PC-9 (cell line): ENCODE measurements at regions not wholly inside any gene's neighbourhood (a gene's known extent, or its start where the extent isn't known, plus 50 kb on each side); places are given as distances from the start of the nearest gene placed in this dataset.
"Not testable (repeated sequence)": the region's sequence is repeated elsewhere in the genome, so short reads cannot be mapped to it uniquely, and the experiment has no call there.

Experiments
- BruUV-seq: library from RNA; stranded (reverse); fragments of 400-500 nt; replicated peaks from 2 replicates; lab custom pipeline; 2021; lab: Mats Ljungman, UMichigan
- CTCF ChIA-PET: fragments of 300-600 bp; sonication (Branson Sonifier 250); formaldehyde crosslinking; loops from one replicate; lab custom pipeline; 2022; ENCODE audit warnings: antibody characterized with exemption; lab: Charles Lee
- POLR2A ChIA-PET: fragments of 300-600 bp; sonication (Branson Sonifier 250); formaldehyde crosslinking; loops from one replicate; lab custom pipeline; 2022; ENCODE audit warnings: antibody characterized with exemption; ENCODE audit not compliant: unreplicated experiment; lab: Charles Lee
- DNase-seq, 2 experiments: peaks; one replicate each; pipeline versions ENCODE4 v3.0.0 to v3.0.0-alpha.2; 2015 to 2022; ENCODE audit warnings: mixed read lengths in 1 of 2
- H2AFZ ChIP-seq: fragments of 200-600 bp; sonication (generic); 2 replicates; pipeline ENCODE4 v1.8.1; 2017; ENCODE audit warnings: antibody characterized with exemption
- H3F3A ChIP-seq: fragments of 200-600 bp; sonication (generic); 2 replicates; pipeline ENCODE4 v1.8.1; 2017; ENCODE audit warnings: antibody characterized with exemption, mild to moderate bottlenecking, low read depth; ENCODE audit not compliant: insufficient read depth
- H3K27ac ChIP-seq: fragments of 200-600 bp; sonication (generic); 2 replicates; pipeline ENCODE4 v1.6.1; 2016; ENCODE audit warnings: mixed run types
- H3K27me3 ChIP-seq: fragments of 200-600 bp; sonication (generic); 2 replicates; pipeline ENCODE4 v1.6.1; 2016; ENCODE audit warnings: low read depth, mixed run types; ENCODE audit not compliant: insufficient read depth
- H3K36me3 ChIP-seq: fragments of 200-600 bp; sonication (generic); 2 replicates; pipeline ENCODE4 v1.6.1; 2016; ENCODE audit warnings: low read depth, mixed run types
- H3K4me1 ChIP-seq: fragments of 200-600 bp; sonication (generic); replicated peaks from 2 replicates; pipeline ENCODE4 v1.6.1; 2016; ENCODE audit warnings: mixed run types; ENCODE audit not compliant: insufficient read depth
- H3K4me2 ChIP-seq: fragments of 200-600 bp; sonication (generic); 2 replicates; pipeline ENCODE4 v1.6.1; 2017; ENCODE audit warnings: mixed run types
- H3K4me3 ChIP-seq: fragments of 200-600 bp; sonication (generic); 2 replicates; pipeline ENCODE4 v1.6.1; 2016; ENCODE audit warnings: mixed run types
- H3K79me2 ChIP-seq: fragments of 200-600 bp; sonication (generic); 2 replicates; pipeline ENCODE4 v1.6.1; 2017; ENCODE audit warnings: low read depth, mixed run types
- H3K9me2 ChIP-seq: fragments of 200-600 bp; sonication (generic); 2 replicates; pipeline ENCODE4 v1.8.1; 2017; ENCODE audit warnings: mild to moderate bottlenecking; ENCODE audit not compliant: insufficient read depth
- H3K9me3 ChIP-seq: fragments of 200-600 bp; sonication (generic); 2 replicates; pipeline ENCODE4 v1.8.1; 2016; ENCODE audit warnings: low read depth; ENCODE audit not compliant: insufficient read depth
- H4K20me1 ChIP-seq: fragments of 200-600 bp; sonication (generic); 2 replicates; pipeline ENCODE4 v1.8.1; 2017; ENCODE audit not compliant: insufficient read depth
- EZH2 ChIP-seq: fragments of 200-600 bp; sonication (generic); IDR thresholded peaks from 2 replicates; pipeline ENCODE4 v1.8.0; 2017; ENCODE audit warnings: antibody characterized with exemption, low read depth
- intact Hi-C: fragments of 100-400 bp; cut with micrococcal nuclease; formaldehyde crosslinking; loops from one replicate; pipeline ENCODE4 v1.10.0; 2022; ENCODE audit not compliant: unreplicated experiment
- TF ChIP-seq, protein P1 (sequence below): fragments of 200-600 bp; sonication (generic); conservative IDR thresholded peaks from 2 replicates; pipeline ENCODE4 v1.6.1; 2017; ENCODE audit warnings: mixed run types, antibody characterized with exemption, mild to moderate bottlenecking, moderate library complexity

- ChIA-PET POLR2A (no interaction called here), CTCF (no interaction called here)
- DNase-seq = no peak
- H2AFZ ChIP-seq = 0 out of 2 replicates have a peak overlapping the region, but pooled peaks have one; percentile 52
- H3K79me2 ChIP-seq = no peaks in the 10 kb centered on the region
- no peaks in the 10 kb centered on the region for H4K20me1 ChIP-seq
- TF ChIP-seq EZH2 = no peak
- TF ChIP-seq, protein P1, sequence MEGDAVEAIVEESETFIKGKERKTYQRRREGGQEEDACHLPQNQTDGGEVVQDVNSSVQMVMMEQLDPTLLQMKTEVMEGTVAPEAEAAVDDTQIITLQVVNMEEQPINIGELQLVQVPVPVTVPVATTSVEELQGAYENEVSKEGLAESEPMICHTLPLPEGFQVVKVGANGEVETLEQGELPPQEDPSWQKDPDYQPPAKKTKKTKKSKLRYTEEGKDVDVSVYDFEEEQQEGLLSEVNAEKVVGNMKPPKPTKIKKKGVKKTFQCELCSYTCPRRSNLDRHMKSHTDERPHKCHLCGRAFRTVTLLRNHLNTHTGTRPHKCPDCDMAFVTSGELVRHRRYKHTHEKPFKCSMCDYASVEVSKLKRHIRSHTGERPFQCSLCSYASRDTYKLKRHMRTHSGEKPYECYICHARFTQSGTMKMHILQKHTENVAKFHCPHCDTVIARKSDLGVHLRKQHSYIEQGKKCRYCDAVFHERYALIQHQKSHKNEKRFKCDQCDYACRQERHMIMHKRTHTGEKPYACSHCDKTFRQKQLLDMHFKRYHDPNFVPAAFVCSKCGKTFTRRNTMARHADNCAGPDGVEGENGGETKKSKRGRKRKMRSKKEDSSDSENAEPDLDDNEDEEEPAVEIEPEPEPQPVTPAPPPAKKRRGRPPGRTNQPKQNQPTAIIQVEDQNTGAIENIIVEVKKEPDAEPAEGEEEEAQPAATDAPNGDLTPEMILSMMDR = no peak
- H3K4me3 ChIP-seq = no peak overlapping the region
- H3K4me1 ChIP-seq = no peaks in the 10 kb centered on the region
- H3K9me2 ChIP-seq = no peaks in the 10 kb centered on the region
- no peak overlapping the region for H3K27ac ChIP-seq
- no peak overlapping the region for H3K4me2 ChIP-seq
- H3K27me3 ChIP-seq = no peaks in the 10 kb centered on the region
- BruUV-seq = no TSS peak
- H3F3A ChIP-seq = no peaks in the 10 kb centered on the region
- intact Hi-C loops = no loop called here
- no peaks in the 10 kb centered on the region for H3K36me3 ChIP-seq
- peaks cover 7% of the 10 kb centered on the region for H3K9me3 ChIP-seq
Observed at GRCh38 chr1:98557895-98558294, 103.6 kb upstream of the SNX7 start.

- ChIA-PET POLR2A (no interaction called here), CTCF (no interaction called here)
- peaks cover 6% of the 10 kb centered on the region; the same call in 1 of the 2 replicates for H3K9me2 ChIP-seq
- no peak for DNase-seq
- intact Hi-C loops = no loop called here
- no peaks in the 10 kb centered on the region for H4K20me1 ChIP-seq
- no peaks in the 10 kb centered on the region for H3K4me1 ChIP-seq
- no peak overlapping the region for H3K4me3 ChIP-seq
- no peaks in the 10 kb centered on the region for H3F3A ChIP-seq
- H3K9me3 ChIP-seq = no peaks in the 10 kb centered on the region; the same call in 1 of the 2 replicates
- no TSS peak for BruUV-seq
- H3K4me2 ChIP-seq = no peak overlapping the region
- H3K36me3 ChIP-seq = no peaks in the 10 kb centered on the region
- no peak overlapping the region for H3K27ac ChIP-seq
- no peak overlapping the region for H2AFZ ChIP-seq
- no peaks in the 10 kb centered on the region for H3K27me3 ChIP-seq
- no peaks in the 10 kb centered on the region for H3K79me2 ChIP-seq
- TF ChIP-seq, protein P1 = peak; percentile 74
- TF ChIP-seq EZH2 = no peak
Observed at GRCh38 chr1:98556521-98557158, 104.9 kb upstream of the SNX7 start.

DNA sequence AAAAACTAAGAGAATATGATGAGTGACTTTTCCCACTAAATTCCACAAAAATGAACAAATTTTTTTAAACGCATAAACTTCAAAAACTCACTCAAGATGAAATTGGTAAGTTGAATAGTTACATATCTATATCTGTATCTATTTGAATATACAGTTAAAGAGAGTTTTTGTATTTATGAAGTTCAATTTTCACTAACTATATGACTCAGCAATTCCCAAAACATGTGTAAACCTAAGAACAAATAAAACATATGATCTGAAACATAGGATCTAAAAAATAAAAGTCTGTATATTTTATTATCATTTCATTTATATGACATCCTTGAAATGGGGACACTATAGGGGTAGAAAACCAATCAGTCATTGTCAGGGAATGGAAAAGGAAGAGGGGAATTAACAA lies 105.7 kb upstream of the SNX7 start:
- no peaks in the 10 kb centered on the region for H3K36me3 ChIP-seq
- intact Hi-C loops = no loop called here
- TF ChIP-seq, protein P1 = no peak
- no peak for TF ChIP-seq EZH2
- H3K27ac ChIP-seq = no peak overlapping the region
- H4K20me1 ChIP-seq = no peaks in the 10 kb centered on the region
- CTCF ChIA-PET = no interaction called here
- peaks cover 12% of the 10 kb centered on the region; the same call in 1 of the 2 replicates for H3K9me2 ChIP-seq
- DNase-seq = no peak
- POLR2A ChIA-PET = no interaction called here
- no peaks in the 10 kb centered on the region for H3K79me2 ChIP-seq
- no peaks in the 10 kb centered on the region for H3K4me1 ChIP-seq
- no TSS peak for BruUV-seq
- no peak overlapping the region for H2AFZ ChIP-seq
- H3F3A ChIP-seq = no peaks in the 10 kb centered on the region
- H3K4me3 ChIP-seq = no peak overlapping the region
- no peak overlapping the region for H3K4me2 ChIP-seq
- no peaks in the 10 kb centered on the region for H3K27me3 ChIP-seq
- no peaks in the 10 kb centered on the region; the same call in 1 of the 2 replicates for H3K9me3 ChIP-seq

GRCh38 chr1:98552576-98553074 lies 108.9 kb upstream of the SNX7 start:
- H3K36me3 ChIP-seq, CTCF ChIA-PET, H4K20me1 ChIP-seq, H3K27me3 ChIP-seq, H3K9me3 ChIP-seq, BruUV-seq, DNase-seq, H3F3A ChIP-seq, H3K4me3 ChIP-seq, H3K27ac ChIP-seq, POLR2A ChIA-PET, H3K79me2 ChIP-seq, H3K4me2 ChIP-seq, H3K4me1 ChIP-seq, intact Hi-C loops: not testable (repeated sequence)
- Histone ChIP-seq H3K9me2 (peaks cover 12% of the 10 kb centered on the region; the same call in 1 of the 2 replicates), H2AFZ (0 out of 2 replicates have a peak overlapping the region, but pooled peaks have one; percentile 28)
